Neural cell (in vitro differentiated cells): ENCODE measurements at regions not wholly inside any gene's neighbourhood (a gene's known extent, or its start where the extent isn't known, plus 50 kb on each side); places are given as distances from the start of the nearest gene placed in this dataset.

Source experiments
- H2AFZ ChIP-seq: fragments of 200-600, 300-800 bp; sonication (generic), shearing (Covaris generic); 2 replicates; pipeline ENCODE4 v1.6.0; 2014; ENCODE audit warnings: low read depth, mild to moderate bottlenecking, antibody characterized with exemption, low read length, moderate library complexity
- H3F3A ChIP-seq: fragments of 200-600 bp; shearing (Covaris generic); 2 replicates; pipeline ENCODE4 v1.6.1; 2016; ENCODE audit warnings: mild to moderate bottlenecking, moderate library complexity, mixed read lengths, antibody characterized with exemption, low read length; ENCODE audit not compliant: insufficient read depth, poor library complexity, severe bottlenecking
- H3K27ac ChIP-seq: fragments of 200-600, 300-800 bp; sonication (generic), shearing (Covaris generic); 2 replicates; pipeline ENCODE4 v1.5.1; 2014; ENCODE audit warnings: mild to moderate bottlenecking, low read length, moderate library complexity
- H3K27me3 ChIP-seq: fragments of 300-800, 200-600 bp; sonication (generic), shearing (Covaris generic); 2 replicates; pipeline ENCODE4 v1.6.0; 2014; ENCODE audit warnings: mild to moderate bottlenecking, low read depth, low read length, moderate library complexity; ENCODE audit not compliant: insufficient read depth
- H3K36me3 ChIP-seq: fragments of 300-800, 200-600 bp; sonication (generic), shearing (Covaris generic); 2 replicates; pipeline ENCODE4 v1.5.1; 2014; ENCODE audit warnings: mild to moderate bottlenecking, antibody characterized with exemption, low read length, moderate library complexity; ENCODE audit not compliant: insufficient read depth
- H3K4me2 ChIP-seq: fragments of 300-800, 200-600 bp; sonication (generic), shearing (Covaris generic); 2 replicates; pipeline ENCODE4 v1.6.0; 2014; ENCODE audit warnings: mild to moderate bottlenecking, low read length
- H3K4me3 ChIP-seq: fragments of 300-800, 200-600 bp; sonication (generic), shearing (Covaris generic); 2 replicates; pipeline ENCODE4 v1.5.1; 2014; ENCODE audit warnings: mild to moderate bottlenecking, low read length, moderate library complexity
- H3K79me2 ChIP-seq: fragments of 200-600 bp; shearing (Covaris generic); replicated peaks from 2 replicates; pipeline ENCODE4 v1.6.0; 2014; ENCODE audit warnings: mild to moderate bottlenecking, low read length, moderate library complexity; ENCODE audit not compliant: insufficient read depth
- H3K9ac ChIP-seq: fragments of 300-800, 200-600 bp; sonication (generic), shearing (Covaris generic); 2 replicates; pipeline ENCODE4 v1.6.1; 2016; ENCODE audit warnings: mild to moderate bottlenecking, low read length, mixed read lengths
- H3K9me2 ChIP-seq: fragments of 200-600 bp; shearing (Covaris generic); 2 replicates; pipeline ENCODE4 v1.6.1; 2016; ENCODE audit warnings: mild to moderate bottlenecking, low read length, mixed read lengths; ENCODE audit not compliant: insufficient read depth
- H3K9me3 ChIP-seq: fragments of 200-600, 300-800 bp; sonication (generic), shearing (Covaris generic); 2 replicates; pipeline ENCODE4 v1.6.1; 2016; ENCODE audit warnings: mild to moderate bottlenecking, mixed run types, low read length, moderate library complexity, mixed read lengths
- H4K20me1 ChIP-seq: fragments of 200-600 bp; shearing (Covaris generic); 2 replicates; pipeline ENCODE4 v1.6.1; 2016; ENCODE audit warnings: mild to moderate bottlenecking, mixed run types; ENCODE audit not compliant: insufficient read depth
- EP300 ChIP-seq: fragments of 450-650 bp; conservative IDR thresholded peaks from 2 replicates; pipeline ENCODE4 v1.6.1; 2014; ENCODE audit warnings: antibody characterized with exemption, mild to moderate bottlenecking, moderate library complexity; ENCODE audit not compliant: poor library complexity, severe bottlenecking
- EZH2 ChIP-seq: fragments of 200-600, 300-800 bp; shearing (Covaris generic), sonication (generic); IDR thresholded peaks from 2 replicates; pipeline ENCODE4 v1.6.1; 2014; ENCODE audit warnings: antibody characterized with exemption, low read length, borderline replicate concordance, mild to moderate bottlenecking; ENCODE audit not compliant: insufficient read depth, poor library complexity, severe bottlenecking
- MXI1 ChIP-seq: fragments of 450-650 bp; conservative IDR thresholded peaks from 2 replicates; pipeline ENCODE4 v1.6.1; 2014; ENCODE audit warnings: antibody characterized with exemption, mild to moderate bottlenecking; ENCODE audit not compliant: poor library complexity, severe bottlenecking
- POLR2AphosphoS5 ChIP-seq: IDR thresholded peaks from 2 replicates; pipeline ENCODE4 v1.6.1; 2012
- RAD21 ChIP-seq: fragments of 450-650 bp; conservative IDR thresholded peaks from 2 replicates; pipeline ENCODE4 v1.6.1; 2014; ENCODE audit warnings: antibody characterized with exemption, mild to moderate bottlenecking, moderate library complexity
- SMC3 ChIP-seq: fragments of 450-650 bp; conservative IDR thresholded peaks from 2 replicates; pipeline ENCODE4 v1.6.1; 2014; ENCODE audit warnings: antibody characterized with exemption, mild to moderate bottlenecking, moderate library complexity; ENCODE audit not compliant: poor library complexity
- TAF1 ChIP-seq: IDR thresholded peaks from 2 replicates; pipeline ENCODE4 v1.6.1; 2012; ENCODE audit warnings: low read depth
- TF ChIP-seq, protein P1 (sequence below): IDR thresholded peaks from 2 replicates; pipeline ENCODE4 v1.6.1; 2012; ENCODE audit warnings: borderline replicate concordance
- TF ChIP-seq, protein P2 (sequence below): fragments of 450-650 bp; IDR thresholded peaks from 2 replicates; pipeline ENCODE4 v1.5.1; 2014; ENCODE audit warnings: antibody characterized with exemption, mild to moderate bottlenecking, moderate library complexity; ENCODE audit not compliant: poor library complexity, severe bottlenecking

DNA sequence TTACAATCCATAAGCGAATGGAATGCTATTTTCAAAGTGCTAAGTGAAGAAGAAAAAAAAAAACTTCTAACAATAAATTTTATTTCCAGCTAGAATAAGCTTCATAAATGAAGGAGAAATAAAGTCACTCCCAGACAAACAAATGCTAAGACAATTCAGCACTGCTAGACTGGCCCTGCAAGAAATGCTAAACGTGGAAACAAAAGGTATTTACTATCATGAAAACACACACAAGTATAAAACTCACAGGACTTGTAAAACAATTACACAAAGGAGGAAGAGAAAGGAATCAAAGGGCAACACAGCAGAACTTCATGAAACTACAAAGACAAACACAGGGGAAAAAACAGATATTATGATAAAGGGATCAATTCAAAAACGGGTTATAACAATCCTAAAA lies 85.8 kb upstream of the NELL2 start:
- Histone ChIP-seq H3K79me2 (no peaks in the 10 kb centered on the region), H3K9me2 (no peaks in the 10 kb centered on the region), H3K9ac (no peak overlapping the region), H3K27me3 (no peaks in the 10 kb centered on the region), H4K20me1 (no peaks in the 10 kb centered on the region), H3K36me3 (no peaks in the 10 kb centered on the region), H3K4me2 (no peak overlapping the region), H3F3A (no peaks in the 10 kb centered on the region), H3K4me3 (no peak overlapping the region), H3K27ac (no peak overlapping the region), H3K9me3 (peaks cover 6% of the 10 kb centered on the region), H2AFZ (no peak overlapping the region)
- no peak for TF ChIP-seq RAD21
- TF ChIP-seq TAF1 = no peak
- no peak for TF ChIP-seq SMC3
- no peak for TF ChIP-seq EP300
- TF ChIP-seq MXI1 = no peak

DNA sequence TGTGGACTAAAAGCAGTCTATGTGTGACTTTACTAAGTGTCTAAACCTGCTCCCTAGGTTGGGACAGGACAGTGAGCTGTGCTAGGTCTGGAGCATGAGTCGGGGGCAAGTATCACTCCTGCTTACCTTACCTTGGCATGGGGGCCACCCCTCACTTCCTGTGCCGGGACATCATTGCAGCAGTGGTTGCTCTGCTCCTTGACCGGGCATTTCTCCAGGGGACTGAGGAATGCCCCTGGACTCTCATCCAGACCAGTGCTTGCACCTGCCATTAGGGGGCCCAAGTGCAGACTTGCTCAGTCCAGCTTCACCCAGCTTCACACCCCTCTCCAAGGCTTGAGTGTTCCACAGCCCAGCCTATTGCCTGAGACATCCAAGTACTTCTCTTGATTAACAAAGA lies 84.7 kb upstream of the NELL2 start:
- no peaks in the 10 kb centered on the region for H3K36me3 ChIP-seq
- no peak overlapping the region for H3K4me2 ChIP-seq
- H3F3A ChIP-seq = no peaks in the 10 kb centered on the region
- H3K9me2 ChIP-seq = no peaks in the 10 kb centered on the region
- H2AFZ ChIP-seq = no peak overlapping the region
- H3K27me3 ChIP-seq = no peaks in the 10 kb centered on the region
- no peak overlapping the region for H3K4me3 ChIP-seq
- no peak overlapping the region for H3K27ac ChIP-seq
- no peaks in the 10 kb centered on the region for H3K79me2 ChIP-seq
- TF ChIP-seq EZH2 (no peak), POLR2AphosphoS5 (no peak), RAD21 (no peak), EP300 (no peak), TAF1 (no peak), MXI1 (no peak), SMC3 (no peak)
- TF ChIP-seq, protein P1, sequence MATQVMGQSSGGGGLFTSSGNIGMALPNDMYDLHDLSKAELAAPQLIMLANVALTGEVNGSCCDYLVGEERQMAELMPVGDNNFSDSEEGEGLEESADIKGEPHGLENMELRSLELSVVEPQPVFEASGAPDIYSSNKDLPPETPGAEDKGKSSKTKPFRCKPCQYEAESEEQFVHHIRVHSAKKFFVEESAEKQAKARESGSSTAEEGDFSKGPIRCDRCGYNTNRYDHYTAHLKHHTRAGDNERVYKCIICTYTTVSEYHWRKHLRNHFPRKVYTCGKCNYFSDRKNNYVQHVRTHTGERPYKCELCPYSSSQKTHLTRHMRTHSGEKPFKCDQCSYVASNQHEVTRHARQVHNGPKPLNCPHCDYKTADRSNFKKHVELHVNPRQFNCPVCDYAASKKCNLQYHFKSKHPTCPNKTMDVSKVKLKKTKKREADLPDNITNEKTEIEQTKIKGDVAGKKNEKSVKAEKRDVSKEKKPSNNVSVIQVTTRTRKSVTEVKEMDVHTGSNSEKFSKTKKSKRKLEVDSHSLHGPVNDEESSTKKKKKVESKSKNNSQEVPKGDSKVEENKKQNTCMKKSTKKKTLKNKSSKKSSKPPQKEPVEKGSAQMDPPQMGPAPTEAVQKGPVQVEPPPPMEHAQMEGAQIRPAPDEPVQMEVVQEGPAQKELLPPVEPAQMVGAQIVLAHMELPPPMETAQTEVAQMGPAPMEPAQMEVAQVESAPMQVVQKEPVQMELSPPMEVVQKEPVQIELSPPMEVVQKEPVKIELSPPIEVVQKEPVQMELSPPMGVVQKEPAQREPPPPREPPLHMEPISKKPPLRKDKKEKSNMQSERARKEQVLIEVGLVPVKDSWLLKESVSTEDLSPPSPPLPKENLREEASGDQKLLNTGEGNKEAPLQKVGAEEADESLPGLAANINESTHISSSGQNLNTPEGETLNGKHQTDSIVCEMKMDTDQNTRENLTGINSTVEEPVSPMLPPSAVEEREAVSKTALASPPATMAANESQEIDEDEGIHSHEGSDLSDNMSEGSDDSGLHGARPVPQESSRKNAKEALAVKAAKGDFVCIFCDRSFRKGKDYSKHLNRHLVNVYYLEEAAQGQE = no peak
- TF ChIP-seq, protein P2, sequence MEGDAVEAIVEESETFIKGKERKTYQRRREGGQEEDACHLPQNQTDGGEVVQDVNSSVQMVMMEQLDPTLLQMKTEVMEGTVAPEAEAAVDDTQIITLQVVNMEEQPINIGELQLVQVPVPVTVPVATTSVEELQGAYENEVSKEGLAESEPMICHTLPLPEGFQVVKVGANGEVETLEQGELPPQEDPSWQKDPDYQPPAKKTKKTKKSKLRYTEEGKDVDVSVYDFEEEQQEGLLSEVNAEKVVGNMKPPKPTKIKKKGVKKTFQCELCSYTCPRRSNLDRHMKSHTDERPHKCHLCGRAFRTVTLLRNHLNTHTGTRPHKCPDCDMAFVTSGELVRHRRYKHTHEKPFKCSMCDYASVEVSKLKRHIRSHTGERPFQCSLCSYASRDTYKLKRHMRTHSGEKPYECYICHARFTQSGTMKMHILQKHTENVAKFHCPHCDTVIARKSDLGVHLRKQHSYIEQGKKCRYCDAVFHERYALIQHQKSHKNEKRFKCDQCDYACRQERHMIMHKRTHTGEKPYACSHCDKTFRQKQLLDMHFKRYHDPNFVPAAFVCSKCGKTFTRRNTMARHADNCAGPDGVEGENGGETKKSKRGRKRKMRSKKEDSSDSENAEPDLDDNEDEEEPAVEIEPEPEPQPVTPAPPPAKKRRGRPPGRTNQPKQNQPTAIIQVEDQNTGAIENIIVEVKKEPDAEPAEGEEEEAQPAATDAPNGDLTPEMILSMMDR = no peak
- H3K9ac ChIP-seq = no peak overlapping the region
- H3K9me3 ChIP-seq = peaks cover 6% of the 10 kb centered on the region
- H4K20me1 ChIP-seq = no peaks in the 10 kb centered on the region
